H9 (cell line): ENCODE measurements at regions not wholly inside any gene's neighbourhood (a gene's known extent, or its start where the extent isn't known, plus 50 kb on each side); places are given as distances from the start of the nearest gene placed in this dataset.

Experiments
- DNase-seq: peaks from one replicate; pipeline ENCODE4 v3.0.0-alpha.2; 2017
- H2AFZ ChIP-seq: one replicate; pipeline ENCODE4 v1.6.1; 2013; ENCODE audit warnings: mild to moderate bottlenecking, low read length, control low read depth, moderate library complexity
- H2AK5ac ChIP-seq: 2 replicates; pipeline ENCODE4 v1.6.1; 2013; ENCODE audit warnings: low read length, control low read depth, mixed read lengths; ENCODE audit not compliant: insufficient read length
- H2BK120ac ChIP-seq: one replicate; pipeline ENCODE4 v1.6.1; 2013; ENCODE audit warnings: low read depth, mild to moderate bottlenecking, low read length, control low read depth, inconsistent platforms; ENCODE audit not compliant: poor library complexity, severe bottlenecking
- H2BK12ac ChIP-seq: 2 replicates; pipeline ENCODE4 v1.6.1; 2013; ENCODE audit warnings: low read length, control low read depth, mixed read lengths, low read depth; ENCODE audit not compliant: insufficient read length
- H2BK15ac ChIP-seq: 2 replicates; pipeline ENCODE4 v1.6.1; 2013; ENCODE audit warnings: low read depth, low read length, control low read depth
- H2BK20ac ChIP-seq: one replicate; pipeline ENCODE4 v1.6.1; 2013; ENCODE audit warnings: low read depth, mild to moderate bottlenecking, low read length, control low read depth, inconsistent platforms; ENCODE audit not compliant: poor library complexity, severe bottlenecking
- H2BK5ac ChIP-seq: 2 replicates; pipeline ENCODE4 v1.6.1; 2013; ENCODE audit warnings: low read length, control low read depth, mixed read lengths; ENCODE audit not compliant: insufficient read length
- H3K14ac ChIP-seq: 2 replicates; pipeline ENCODE4 v1.6.1; 2013; ENCODE audit warnings: low read length, control low read depth; ENCODE audit not compliant: insufficient read depth
- H3K18ac ChIP-seq: 2 replicates; pipeline ENCODE4 v1.6.1; 2013; ENCODE audit warnings: low read depth, mild to moderate bottlenecking, mixed read lengths, low read length, control low read depth; ENCODE audit not compliant: insufficient read length
- H3K23ac ChIP-seq: 2 replicates; pipeline ENCODE4 v1.6.1; 2013; ENCODE audit warnings: low read length, control low read depth, mixed read lengths, low read depth; ENCODE audit not compliant: insufficient read length
- H3K23me2 ChIP-seq: 2 replicates; pipeline ENCODE4 v1.6.1; 2013; ENCODE audit warnings: low read depth, mild to moderate bottlenecking, mixed read lengths, low read length, control low read depth; ENCODE audit not compliant: insufficient read length, poor library complexity, severe bottlenecking
- H3K27ac ChIP-seq: 2 replicates; pipeline ENCODE4 v1.5.1; 2013; ENCODE audit warnings: low read length, control low read depth, mixed read lengths, low read depth; ENCODE audit not compliant: insufficient read length
- H3K27me3 ChIP-seq: 2 replicates; pipeline ENCODE4 v1.6.1; 2013; ENCODE audit warnings: low read length, control low read depth, inconsistent platforms; ENCODE audit not compliant: insufficient read depth
- H3K4ac ChIP-seq: 2 replicates; pipeline ENCODE4 v1.6.1; 2013; ENCODE audit warnings: low read depth, mild to moderate bottlenecking, control low read depth, inconsistent platforms, low read length, moderate library complexity
- H3K4me1 ChIP-seq: 2 replicates; pipeline ENCODE4 v1.6.1; 2013; ENCODE audit warnings: low read length, control low read depth, inconsistent platforms; ENCODE audit not compliant: insufficient read depth
- H3K4me2 ChIP-seq: 2 replicates; pipeline ENCODE4 v1.6.1; 2013; ENCODE audit warnings: low read length, control low read depth, mixed read lengths; ENCODE audit not compliant: insufficient read length, insufficient read depth
- H3K56ac ChIP-seq: 2 replicates; pipeline ENCODE4 v1.6.1; 2013; ENCODE audit warnings: low read depth, mild to moderate bottlenecking, mixed read lengths, low read length, control low read depth; ENCODE audit not compliant: insufficient read length
- H3K79me1 ChIP-seq: 2 replicates; pipeline ENCODE4 v1.6.1; 2013; ENCODE audit warnings: low read depth, mild to moderate bottlenecking, moderate library complexity, low read length, control low read depth, inconsistent platforms; ENCODE audit not compliant: insufficient read depth, poor library complexity, severe bottlenecking
- H3K79me2 ChIP-seq: 2 replicates; pipeline ENCODE4 v1.6.1; 2013; ENCODE audit warnings: low read length, control low read depth, inconsistent platforms; ENCODE audit not compliant: insufficient read depth
- H3K9ac ChIP-seq: 2 replicates; pipeline ENCODE4 v1.6.1; 2013; ENCODE audit warnings: low read length, control low read depth, mixed read lengths; ENCODE audit not compliant: insufficient read length; ENCODE audit errors: extremely low read depth
- H3K9me3 ChIP-seq: one replicate; pipeline ENCODE4 v1.6.1; 2013; ENCODE audit warnings: low read depth, low read length, inconsistent platforms; ENCODE audit not compliant: control insufficient read depth
- H3T11ph ChIP-seq: one replicate; pipeline ENCODE4 v1.6.1; 2013; ENCODE audit warnings: mild to moderate bottlenecking, low read length, control low read depth, inconsistent platforms
- H4K20me1 ChIP-seq: one replicate; pipeline ENCODE4 v1.6.1; 2013; ENCODE audit not compliant: control insufficient read depth, insufficient read length, insufficient read depth
- H4K5ac ChIP-seq: 2 replicates; pipeline ENCODE4 v1.6.1; 2013; ENCODE audit warnings: low read depth, mild to moderate bottlenecking, mixed read lengths, low read length, control low read depth; ENCODE audit not compliant: insufficient read length
- H4K8ac ChIP-seq: replicated peaks from 2 replicates; pipeline ENCODE4 v1.6.1; 2013; ENCODE audit warnings: low read length, control low read depth, mixed read lengths, low read depth; ENCODE audit not compliant: insufficient read length
- H4K91ac ChIP-seq: 2 replicates; pipeline ENCODE4 v1.6.1; 2013; ENCODE audit warnings: low read depth, mild to moderate bottlenecking, moderate library complexity, mixed read lengths, low read length, control low read depth; ENCODE audit not compliant: insufficient read length
- H3K27ac Mint-ChIP-seq, 3 experiments: 2 replicates in 2 of 3; 3 replicates in 1 of 3; pipeline ENCODE4 v1.8.0; 2020 to 2021; ENCODE audit warnings: mixed read lengths in 3 of 3, mild to moderate bottlenecking in 1 of 3, moderate library complexity in 1 of 3
- H3K27me3 Mint-ChIP-seq: 2 replicates; pipeline ENCODE4 v1.8.0; 2021; ENCODE audit warnings: low read depth, mild to moderate bottlenecking, moderate library complexity, mixed read lengths
- H3K36me3 Mint-ChIP-seq, 3 experiments: 2 replicates in 2 of 3; 3 replicates in 1 of 3; pipeline ENCODE4 v1.8.0; 2020 to 2021; ENCODE audit warnings: low read depth in 3 of 3, mixed read lengths in 3 of 3; ENCODE audit not compliant: insufficient read depth in 1 of 3
- H3K4me1 Mint-ChIP-seq, 2 experiments: 2 replicates each; pipeline ENCODE4 v1.8.0; 2020; ENCODE audit warnings: mixed read lengths in 2 of 2
- H3K4me3 Mint-ChIP-seq, 2 experiments: 2 replicates in 1 of 2; 3 replicates in 1 of 2; pipeline ENCODE4 v1.8.0; 2020 to 2021; ENCODE audit warnings: mild to moderate bottlenecking in 2 of 2, mixed read lengths in 2 of 2, moderate library complexity in 1 of 2
- H3K9me3 Mint-ChIP-seq, 2 experiments: 2 replicates in 1 of 2; 3 replicates in 1 of 2; pipeline ENCODE4 v1.8.0; 2020; ENCODE audit warnings: mild to moderate bottlenecking in 2 of 2, mixed read lengths in 2 of 2, moderate library complexity in 1 of 2
- CTCF ChIP-seq: fragments of 200-600 bp; sonication (generic); conservative IDR thresholded peaks from 3 replicates; pipeline ENCODE4 v1.8.0; 2021; ENCODE audit warnings: antibody characterized with exemption, mild to moderate bottlenecking
- WGBS: extraction: QIAGEN DNeasy Blood & Tissue Kit; methylation state at CpG from one replicate; pipeline ENCODE4 v1.1.7; 2013; ENCODE audit warnings: missing lambda C conversion rate, low lambda C conversion rate, mixed read lengths; ENCODE audit not compliant: insufficient read length; ENCODE audit errors: extremely low coverage; 5-methylcytosine and 5-hydroxymethylcytosine counted together

DNA sequence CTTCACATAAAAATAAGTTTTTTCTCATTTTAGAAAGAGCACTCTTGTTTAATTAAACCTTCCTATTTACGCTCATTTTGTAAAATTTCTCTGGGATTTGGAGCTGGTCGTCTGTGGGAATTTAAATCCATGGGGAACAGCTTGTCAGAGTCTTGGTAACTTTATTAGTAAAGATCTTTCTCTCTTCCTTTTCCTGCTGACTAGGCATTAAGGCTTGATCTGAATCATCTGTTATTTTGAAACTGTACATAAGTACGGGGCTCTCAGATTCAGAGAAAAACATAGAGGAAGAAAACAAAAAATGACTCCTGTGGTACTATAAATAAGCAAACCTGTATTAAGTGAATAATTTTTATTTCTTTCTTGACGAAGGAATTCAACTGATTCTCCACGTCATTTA is 150.2 kb downstream of the ST6GAL2 start:
- H3K18ac ChIP-seq, result no peak overlapping the region
- H4K5ac ChIP-seq, result no peak overlapping the region
- H2BK5ac ChIP-seq, result no peak overlapping the region
- Mint-ChIP-seq H3K4me1 (peaks cover 6 to 14% of the 10 kb centered on the region in 2 experiments), H3K36me3 (peaks cover 0 to 8% (median 3%) of the 10 kb centered on the region in 3 experiments; a peak in 4 of 7 replicates), H3K27ac (no peak overlapping the region), H3K27me3 (peaks cover 12% of the 10 kb centered on the region), H3K4me3 (no peak overlapping the region), H3K9me3 (peaks cover 2 to 3% of the 10 kb centered on the region in 2 experiments; a peak in 3 of 5 replicates)
- no peak overlapping the region for H3K56ac ChIP-seq
- no peak overlapping the region for H4K8ac ChIP-seq
- no peak overlapping the region for H3K23ac ChIP-seq
- H2BK20ac ChIP-seq, result no peak overlapping the region
- no peak for TF ChIP-seq CTCF
- H3K79me2 ChIP-seq, result no peaks in the 10 kb centered on the region
- H3K4ac ChIP-seq, result no peak overlapping the region
- no peak overlapping the region for H2BK120ac ChIP-seq
- no peak overlapping the region for H3K27ac ChIP-seq
- H3K9ac ChIP-seq, result no peak overlapping the region
- no peak overlapping the region for H3T11ph ChIP-seq
- no peaks in the 10 kb centered on the region for H3K9me3 ChIP-seq
- no peaks in the 10 kb centered on the region for H4K20me1 ChIP-seq
- no peaks in the 10 kb centered on the region for H3K23me2 ChIP-seq
- no peaks in the 10 kb centered on the region; the same call in 1 of the 2 replicates for H3K27me3 ChIP-seq
- H2BK12ac ChIP-seq, result no peak overlapping the region
- DNase-seq, result no peak
- H2BK15ac ChIP-seq, result no peak overlapping the region
- H2AK5ac ChIP-seq, result no peak overlapping the region
- no peak overlapping the region for H3K4me2 ChIP-seq
- no peak overlapping the region for H2AFZ ChIP-seq
- no peaks in the 10 kb centered on the region; the same call in 1 of the 2 replicates for H3K4me1 ChIP-seq
- no CpG with 5 or more reads among the region's 5 CpGs for WGBS
- H4K91ac ChIP-seq, result no peak overlapping the region
- H3K14ac ChIP-seq, result no peak overlapping the region
- no peaks in the 10 kb centered on the region for H3K79me1 ChIP-seq
